ENCODE measurements at regions not wholly inside any gene's neighbourhood (a gene's known extent, or its start where the extent isn't known, plus 50 kb on each side); places are given as distances from the start of the nearest gene placed in this dataset.
"Not testable (repeated sequence)": the region's sequence is repeated elsewhere in the genome, so short reads cannot be mapped to it uniquely, and the experiment has no call there.

DNA sequence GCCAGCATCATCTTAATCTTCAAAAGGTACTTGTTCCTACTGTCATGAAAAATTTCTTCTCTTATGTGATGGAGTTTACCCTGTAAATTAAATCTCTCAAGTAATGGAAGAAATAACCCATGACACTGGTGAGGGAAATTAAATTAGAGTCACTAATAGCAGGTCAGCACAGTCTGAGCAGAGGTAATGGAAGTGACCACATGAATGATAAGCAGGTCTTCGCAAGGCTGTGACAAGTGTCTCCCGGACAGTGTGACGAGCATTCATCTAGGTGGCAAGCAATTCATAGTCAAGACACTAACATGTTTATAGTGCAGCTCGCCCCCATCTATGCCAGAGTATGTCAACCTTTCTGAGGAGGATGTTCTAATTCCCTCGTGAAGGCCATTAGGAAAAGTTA is 249.2 kb downstream of the FRK start:
- no peak for DNase-seq (ENCODE audit: low read depth in 2 of 2)

DNA sequence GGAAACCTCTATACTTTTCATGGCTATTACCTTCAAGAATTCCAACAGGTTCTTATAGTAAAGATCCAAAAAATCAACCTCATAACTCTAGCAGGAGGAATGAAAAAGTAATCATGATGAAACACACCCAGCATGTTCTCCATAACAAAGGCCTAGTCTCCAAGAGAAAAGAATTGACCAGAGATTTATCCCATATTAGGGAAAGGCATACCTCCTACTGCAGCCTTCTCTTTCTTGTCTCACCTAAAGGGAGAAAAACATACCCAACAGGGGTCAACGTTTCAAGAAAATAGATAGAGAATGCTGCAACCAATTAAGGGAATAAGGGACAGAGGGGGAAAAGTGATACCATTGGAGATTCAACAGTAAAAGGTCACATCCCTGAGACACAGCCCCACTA is 262.5 kb downstream of the FRK start:
- DNase-seq (ENCODE audit: low read depth in 2 of 2) = no peak

DNA sequence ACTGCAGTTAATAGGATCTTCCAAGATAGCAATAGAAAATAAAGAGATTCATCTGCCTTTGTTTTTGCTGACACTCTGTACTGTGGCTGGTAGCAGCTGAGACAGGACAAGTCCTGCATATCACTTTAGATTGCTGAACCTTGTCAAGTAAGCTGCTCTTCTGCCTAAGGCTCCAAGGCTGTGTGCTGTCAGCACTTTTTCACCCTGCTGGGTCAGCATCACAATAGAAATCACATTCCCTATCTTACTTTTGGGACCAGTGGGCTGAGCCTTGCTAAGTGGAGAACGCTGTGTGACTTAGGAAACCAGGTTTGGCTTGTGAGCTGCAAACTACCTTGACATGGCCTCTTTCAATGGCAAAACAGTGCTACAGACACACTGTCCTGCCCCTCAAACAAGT is 263.9 kb downstream of the FRK start:
- DNase-seq (ENCODE audit: low read depth in 2 of 2) = no peak

DNA sequence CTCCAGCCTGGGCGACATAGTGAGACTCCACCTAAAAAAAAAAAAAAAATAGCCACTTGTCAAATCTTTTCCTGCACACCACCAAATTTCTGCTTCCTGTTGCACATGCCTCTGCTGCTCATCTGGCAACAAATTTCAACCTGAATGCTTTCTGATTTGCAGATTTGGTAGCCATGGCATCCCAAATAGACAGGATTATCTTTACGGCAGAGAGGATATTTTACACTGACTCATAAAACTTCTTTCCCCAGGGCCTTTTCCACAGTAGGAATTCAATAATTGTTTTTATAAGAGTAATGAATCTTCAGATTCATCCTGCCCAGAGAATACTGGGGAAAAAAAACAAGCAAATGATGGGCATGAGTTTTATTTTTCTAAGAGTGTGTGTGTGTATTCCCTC is 264.6 kb downstream of the FRK start:
- DNase-seq (ENCODE audit: low read depth in 2 of 2) = no peak

DNA sequence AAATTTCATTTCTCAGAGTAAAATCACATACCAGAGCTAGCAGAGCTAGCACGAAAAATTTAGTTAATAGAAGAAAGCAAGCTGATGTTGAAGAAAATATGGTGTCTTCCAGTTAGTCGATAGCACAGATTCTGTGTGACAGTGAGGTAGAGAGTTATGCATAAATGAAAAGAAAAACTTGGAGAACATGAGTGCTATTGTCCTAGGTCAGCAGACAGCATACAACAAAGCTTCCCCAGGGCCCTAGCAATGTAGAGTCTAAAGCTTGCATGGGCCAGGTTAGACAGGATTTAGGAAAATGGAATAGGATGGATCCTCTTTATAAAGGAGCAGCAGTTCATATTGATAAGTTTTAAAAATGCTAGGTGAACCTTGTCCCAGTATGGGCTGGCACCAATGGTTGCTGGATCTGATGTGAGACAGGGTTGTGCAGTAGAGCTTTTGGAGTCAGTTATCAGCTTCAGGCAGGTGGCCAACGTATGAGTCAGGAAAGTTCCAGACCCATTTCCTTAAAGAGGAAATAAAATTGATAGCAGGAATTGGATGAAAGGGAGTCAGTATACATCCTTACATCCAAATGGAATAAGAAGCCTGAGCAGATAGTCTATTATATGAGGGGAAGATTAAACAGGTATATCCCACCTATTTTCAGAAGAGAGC is 277.2 kb downstream of the FRK start:
- DNase-seq (ENCODE audit: low read depth in 2 of 2) = no peak

DNA sequence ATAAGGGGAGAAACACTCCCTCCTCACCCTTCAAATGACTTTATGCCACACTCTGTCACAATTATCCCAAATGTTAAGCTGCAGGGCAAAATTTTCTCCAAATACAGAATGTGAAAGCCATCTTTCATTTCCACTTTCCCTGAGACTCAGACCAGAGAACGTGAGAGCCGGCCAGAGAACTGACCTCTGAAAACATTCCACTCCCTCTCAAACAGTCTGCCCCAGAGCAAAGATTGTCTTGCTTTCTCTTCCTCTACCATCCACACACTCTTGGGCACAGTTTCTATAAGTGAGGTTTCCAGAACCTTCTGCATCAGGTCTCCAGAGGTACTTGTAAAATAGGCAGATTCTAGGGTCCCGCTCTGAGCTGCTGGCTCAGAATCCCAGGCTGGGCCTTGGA is 278.1 kb downstream of the FRK start:
- no peak for DNase-seq (ENCODE audit: low read depth in 2 of 2)

DNA sequence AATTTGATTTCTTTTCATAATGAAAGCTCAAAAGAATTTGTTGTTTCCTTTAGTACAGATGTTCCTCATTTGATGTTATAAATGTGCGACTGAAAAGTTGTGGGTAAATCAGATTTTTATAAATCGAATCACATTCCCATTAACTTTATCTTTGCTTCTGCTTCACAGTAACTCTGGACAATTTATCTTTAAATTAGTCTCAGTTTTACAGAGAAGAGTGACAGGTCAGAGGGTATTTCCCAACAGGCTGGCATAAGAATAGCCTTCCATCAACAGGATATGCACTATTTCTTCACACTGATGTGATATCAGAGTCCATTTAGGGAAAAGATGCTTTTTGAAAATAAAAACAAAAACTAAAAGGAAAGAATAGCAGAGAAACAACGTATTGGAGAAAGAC is 286.9 kb downstream of the FRK start:
- no peak for DNase-seq (ENCODE audit: low read depth in 2 of 2)

DNA sequence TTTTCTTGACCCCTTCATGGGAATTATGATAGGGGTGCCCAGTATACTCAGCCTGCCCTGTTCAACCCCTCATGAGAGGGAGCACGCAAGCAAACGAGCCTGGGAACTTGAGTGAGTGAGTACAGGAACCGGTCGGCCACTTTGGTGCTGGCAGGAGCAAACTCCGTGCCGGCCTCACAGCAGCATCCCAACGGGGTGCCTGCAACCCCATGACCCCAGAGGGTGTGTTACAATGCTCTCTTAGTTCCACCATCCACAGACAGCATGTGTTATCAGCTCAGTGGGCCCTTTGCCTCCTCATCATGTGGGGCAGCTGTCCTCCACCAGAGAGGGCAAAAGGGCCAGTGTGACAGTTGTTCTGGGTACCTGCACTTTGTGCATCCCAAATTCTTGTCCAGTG is 289.8 kb downstream of the FRK start:
- no peak for DNase-seq (ENCODE audit: low read depth in 2 of 2)

DNA sequence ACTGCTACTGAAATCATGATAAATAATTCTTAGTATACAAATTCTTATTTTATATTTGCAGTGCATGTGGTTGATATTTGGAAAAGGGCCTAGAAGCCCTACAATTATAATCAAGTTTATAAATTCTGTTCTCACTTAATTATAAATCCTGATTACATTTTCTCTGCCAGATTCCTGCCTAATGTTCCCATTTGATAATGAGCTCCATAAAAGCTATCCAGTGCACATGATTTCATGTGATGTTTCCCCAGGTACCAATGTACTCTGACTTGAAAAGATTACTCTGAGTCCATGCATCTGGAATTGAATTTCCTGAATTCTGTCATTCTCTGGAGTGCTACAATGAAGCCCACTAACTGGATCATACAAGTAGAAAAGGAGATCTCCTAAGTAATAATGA is 292.2 kb downstream of the FRK start:
- no peak for DNase-seq (ENCODE audit: low read depth in 2 of 2)

DNA sequence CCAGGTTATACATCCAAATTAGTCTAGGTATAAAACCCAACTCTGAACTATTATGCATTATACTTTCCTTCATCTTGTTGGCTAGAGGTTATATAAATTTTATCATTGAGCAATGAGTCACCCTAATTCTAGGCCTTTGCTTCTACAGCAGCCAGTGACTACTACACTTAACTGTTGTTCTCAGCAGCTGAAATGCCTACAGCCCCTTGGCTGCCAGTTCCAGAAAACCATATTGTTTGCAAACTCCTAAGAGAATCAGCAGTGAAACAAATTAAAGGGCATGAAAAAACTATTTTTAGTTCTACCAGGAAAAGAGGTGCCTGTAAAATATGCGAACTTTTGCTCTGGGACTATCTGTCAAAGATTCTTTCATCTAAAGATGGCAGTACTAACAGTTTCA is 292.8 kb downstream of the FRK start:
- DNase-seq (ENCODE audit: low read depth in 2 of 2) = no peak

DNA sequence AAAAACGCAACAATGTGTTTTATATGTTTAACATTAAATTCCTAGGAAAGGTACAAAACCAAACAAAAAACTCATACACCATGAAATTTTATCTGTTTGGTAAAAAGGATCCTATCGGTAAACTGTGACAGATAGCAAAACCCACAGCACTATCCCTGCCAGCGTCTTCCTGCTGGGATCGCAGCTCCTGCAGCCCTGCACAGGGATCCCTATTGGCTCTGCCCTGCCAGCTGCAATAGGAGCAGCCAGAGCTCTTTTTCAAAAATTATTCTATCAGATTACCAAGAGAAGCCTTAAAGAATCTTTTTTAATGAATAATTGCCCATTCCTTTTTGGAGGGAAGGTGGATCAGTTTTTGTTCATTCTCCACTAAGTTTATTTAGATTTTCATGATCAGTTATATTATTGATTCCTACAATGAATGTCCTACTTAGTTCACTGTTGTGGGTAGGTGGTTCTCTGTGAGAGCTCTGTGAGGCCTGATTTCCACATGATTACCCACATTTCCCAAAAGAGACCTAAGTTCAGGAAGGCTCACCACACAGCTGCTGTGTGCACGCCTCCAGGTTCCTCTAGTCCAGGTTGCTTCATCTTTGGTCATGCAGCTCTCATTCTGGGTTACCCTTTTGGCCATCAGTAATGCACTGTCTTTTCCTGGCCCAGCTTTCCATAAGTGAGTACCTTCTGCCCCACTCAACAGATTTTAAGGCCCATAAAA is 293.8 kb downstream of the FRK start:
- no peak for DNase-seq (ENCODE audit: low read depth in 2 of 2)

DNA sequence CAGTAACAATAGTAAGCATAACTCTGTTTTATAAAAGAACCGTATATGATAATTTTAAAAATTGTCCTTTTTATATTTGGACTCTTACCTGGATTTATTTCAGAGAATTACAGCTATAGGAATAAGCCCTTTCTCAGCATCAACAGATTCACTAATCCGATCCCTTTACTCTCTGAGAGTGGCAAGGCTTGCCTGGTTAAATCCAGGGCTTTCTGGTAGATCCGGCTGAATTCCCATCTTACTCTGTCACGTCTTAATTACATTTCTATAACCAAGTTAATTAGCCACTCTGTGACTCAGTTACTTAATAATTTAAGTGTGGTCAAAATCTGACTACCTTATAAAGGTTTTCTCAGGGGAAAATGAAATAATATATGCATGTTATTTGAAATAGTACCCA is 294.7 kb downstream of the FRK start:
- DNase-seq (ENCODE audit: low read depth in 2 of 2) = no peak

DNA sequence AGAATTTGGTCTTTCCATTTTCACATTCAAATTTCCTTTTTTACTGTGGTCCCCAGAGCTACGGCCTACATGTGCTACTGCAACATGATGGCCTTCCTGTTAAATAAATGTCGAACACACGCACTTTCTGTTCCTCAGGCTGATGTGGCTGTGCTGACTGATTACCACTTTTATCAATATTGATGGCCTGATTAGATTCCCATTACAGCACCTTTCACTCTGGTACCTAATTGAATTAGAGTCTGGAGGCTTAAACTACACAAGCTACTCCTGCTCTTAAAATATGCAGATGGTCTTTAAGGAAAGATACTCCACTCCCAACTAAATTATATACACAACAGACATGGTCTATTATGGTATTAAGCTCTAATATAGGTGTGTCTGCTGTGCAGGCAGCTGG is 301.6 kb downstream of the FRK start:
- DNase-seq (ENCODE audit: low read depth in 2 of 2) = no peak

DNA sequence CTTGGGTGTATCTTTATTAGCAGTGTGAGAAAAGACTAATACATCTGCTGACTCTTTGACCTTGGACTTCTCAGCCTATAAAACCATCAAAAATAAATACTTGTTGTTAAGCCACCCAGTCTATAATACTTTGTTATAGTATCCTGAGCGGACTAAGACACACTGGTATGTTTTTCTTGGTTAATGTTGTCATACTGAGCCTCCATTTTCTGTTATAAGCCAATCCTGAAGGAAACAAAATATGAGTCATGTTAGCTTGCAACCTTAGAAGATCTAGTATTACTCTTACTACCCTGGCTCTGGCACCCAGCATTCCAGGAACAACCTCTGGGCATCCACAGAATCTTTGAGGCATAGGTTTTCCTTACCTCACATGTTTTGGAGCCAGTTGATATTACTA is 307.2 kb downstream of the FRK start:
- no peak for DNase-seq (ENCODE audit: low read depth in 2 of 2)

DNA sequence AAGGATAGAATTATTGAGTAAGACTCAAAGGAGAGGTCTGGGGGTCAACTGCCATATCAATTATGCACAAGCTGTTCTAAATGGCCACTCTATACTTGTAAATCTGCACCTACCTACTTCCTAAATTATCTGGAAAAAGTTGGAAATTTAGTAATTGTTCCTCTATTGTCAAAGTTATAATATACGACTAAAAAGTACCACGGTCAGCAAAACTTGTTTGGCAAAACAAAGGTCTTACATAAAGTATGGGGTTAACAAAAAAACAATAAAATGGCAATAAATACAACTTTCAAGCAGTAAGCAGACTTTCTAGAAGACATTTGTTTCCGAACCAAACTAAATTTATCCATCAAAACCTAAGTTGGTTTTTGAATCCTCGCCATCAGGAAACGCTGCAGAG is 309.7 kb downstream of the FRK start:
- DNase-seq (ENCODE audit: low read depth in 2 of 2) = no peak

DNA sequence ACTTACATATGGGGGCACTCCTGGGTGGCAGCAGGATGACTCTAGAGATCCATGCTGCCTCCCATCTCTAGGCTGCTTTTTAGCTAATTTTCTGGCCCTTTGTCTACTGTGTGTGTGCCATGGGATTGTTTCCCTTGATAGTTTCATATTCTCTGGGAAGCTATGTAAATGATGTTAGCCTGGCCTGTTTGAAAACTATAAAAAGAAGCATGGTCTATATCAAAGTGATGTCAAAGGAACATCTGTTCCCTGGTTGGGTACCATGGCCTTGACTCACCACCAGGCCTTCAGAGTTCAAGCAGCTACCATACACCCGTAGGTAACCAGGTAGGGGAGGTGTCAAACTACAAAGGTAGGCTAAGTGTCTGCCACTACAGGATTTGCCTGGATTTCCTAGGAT is 310.4 kb downstream of the FRK start:
- no peak for DNase-seq (ENCODE audit: low read depth in 2 of 2)

DNA sequence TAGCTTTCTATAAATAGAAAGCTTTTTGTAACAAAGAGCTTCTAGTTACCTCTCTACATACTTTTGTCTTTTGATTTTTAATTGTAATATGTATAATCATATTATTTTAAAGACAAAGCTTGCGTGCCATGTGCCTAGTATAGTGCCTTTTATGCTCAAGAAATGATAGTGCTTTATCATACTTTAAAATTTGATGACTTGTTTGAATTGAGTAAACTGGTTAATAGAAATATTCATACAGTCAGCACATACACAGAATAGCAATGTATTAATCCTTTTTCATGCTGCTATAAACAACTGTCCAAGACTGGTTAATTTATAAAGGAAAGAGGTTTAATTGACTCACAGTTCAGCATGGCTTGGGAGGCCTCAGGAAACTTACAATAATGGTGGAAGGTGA is 313.0 kb downstream of the FRK start:
- no peak for DNase-seq (ENCODE audit: low read depth in 2 of 2)

DNA sequence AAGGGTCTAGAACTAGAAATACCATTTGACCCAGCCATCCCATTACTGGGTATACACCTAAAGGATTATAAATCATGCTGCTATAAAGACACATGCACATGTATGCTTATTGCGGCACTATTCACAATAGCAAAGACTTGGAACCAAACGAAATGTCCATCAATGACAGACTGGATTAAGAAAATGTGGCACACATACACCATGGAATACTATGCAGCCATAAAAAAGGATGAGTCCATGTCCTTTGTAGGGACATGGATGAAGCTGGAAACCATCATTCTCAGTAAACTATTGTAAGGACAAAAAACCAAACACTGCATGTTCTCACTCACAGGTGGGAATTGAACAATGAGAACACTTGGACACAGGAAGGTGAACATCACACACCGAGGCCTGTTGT is 314.1 kb downstream of the FRK start:
- DNase-seq (ENCODE audit: low read depth in 2 of 2) = not testable (repeated sequence)

DNA sequence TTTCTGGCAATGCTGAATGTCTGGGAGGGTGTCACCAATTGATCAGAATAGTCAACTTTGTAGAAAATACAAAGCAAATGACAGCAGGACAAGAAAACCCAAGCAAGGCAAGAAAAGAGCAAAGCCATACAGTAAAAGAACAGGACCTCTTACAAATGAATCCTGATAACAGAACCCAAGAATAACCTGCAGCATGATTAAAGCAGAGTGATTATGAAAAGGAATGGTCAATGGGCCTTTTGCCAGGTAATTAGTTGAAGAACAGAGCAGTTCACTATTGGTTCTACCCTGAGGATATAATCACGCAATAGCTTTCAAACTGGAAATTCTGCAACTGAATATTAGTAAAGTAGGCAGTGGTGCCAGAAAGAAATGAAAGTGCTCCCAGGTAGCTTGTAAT is 319.8 kb downstream of the FRK start:
- DNase-seq (ENCODE audit: low read depth in 2 of 2) = no peak

DNA sequence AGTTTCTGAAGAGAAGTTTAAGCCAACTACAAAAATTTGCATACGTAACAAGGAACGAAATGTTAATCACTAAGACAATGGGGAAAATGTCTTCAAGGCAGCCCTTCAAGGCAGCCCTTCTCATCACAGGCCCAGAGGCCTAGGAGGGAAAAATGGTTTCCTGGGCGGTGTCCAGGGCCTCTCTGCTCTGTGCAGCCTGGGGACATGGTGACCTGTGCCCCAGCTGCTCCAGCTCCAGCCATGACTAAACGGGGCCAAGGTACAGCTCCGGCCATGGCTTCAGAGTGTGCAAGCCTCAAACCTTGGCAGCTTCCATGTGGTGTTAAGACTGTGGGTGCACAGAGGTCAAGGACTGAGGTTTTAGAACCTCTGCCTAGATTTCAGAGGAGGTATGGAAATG is 325.1 kb downstream of the FRK start:
- DNase-seq (ENCODE audit: low read depth in 2 of 2) = no peak

DNA sequence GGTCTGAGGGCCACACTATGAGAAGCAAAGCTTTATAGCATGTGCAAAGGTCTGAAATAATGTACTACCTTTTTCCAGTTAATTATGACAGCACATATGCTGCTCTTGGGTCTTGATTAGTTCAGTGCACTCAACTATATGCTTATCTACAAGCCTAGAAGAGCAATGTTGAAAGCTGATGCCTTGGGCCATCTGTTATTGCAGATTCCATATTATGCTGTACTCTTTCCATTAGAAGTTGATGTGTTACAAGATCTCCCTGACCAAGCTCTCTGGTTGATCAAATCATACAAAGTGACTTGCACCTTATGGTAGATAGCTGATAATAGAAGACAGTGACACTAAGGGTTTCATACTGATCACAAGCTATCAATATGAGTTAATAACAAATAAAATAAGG is 327.3 kb downstream of the FRK start:
- no peak for DNase-seq (ENCODE audit: low read depth in 2 of 2)

DNA sequence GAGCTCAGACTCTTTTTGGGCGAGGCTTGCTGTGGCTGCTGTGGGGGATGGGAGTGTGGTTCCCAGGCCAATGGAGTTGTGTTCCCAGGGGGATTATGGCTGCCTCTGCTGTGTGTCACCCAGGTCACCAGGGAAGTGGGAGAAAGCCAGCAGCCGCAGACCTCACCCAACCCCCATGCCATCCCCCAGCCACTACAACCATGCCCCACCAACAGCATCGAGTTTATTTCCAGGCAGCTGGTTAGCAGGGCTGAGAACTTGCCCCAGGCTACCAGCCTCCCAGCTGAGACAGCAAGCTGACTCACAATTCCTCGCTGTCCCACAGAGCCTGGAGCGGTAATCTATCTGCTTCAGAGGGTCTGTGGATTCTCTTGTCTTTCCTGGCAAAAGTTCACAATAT is 331.7 kb downstream of the FRK start:
- DNase-seq (ENCODE audit: low read depth in 2 of 2) = no peak

DNA sequence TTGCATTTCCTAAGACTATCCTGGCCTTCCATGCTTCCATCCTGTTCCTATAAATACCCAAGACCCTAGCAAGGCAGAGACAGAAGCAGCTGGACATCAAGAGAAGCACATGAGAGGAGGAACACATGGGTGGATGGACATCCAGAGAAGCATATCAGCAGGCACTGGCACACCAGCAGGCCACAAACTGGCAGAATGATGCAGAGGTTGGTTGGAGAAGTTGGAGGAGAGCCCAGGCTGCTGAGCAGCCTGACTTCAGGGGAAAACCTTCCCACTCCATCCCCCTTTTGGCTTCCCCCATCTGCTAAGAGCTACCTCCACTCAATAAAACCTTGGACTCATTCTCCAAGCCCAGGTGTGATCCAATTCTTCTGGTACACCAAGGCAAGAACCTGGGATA is 332.5 kb downstream of the FRK start:
- no peak for DNase-seq (ENCODE audit: low read depth in 2 of 2)

DNA sequence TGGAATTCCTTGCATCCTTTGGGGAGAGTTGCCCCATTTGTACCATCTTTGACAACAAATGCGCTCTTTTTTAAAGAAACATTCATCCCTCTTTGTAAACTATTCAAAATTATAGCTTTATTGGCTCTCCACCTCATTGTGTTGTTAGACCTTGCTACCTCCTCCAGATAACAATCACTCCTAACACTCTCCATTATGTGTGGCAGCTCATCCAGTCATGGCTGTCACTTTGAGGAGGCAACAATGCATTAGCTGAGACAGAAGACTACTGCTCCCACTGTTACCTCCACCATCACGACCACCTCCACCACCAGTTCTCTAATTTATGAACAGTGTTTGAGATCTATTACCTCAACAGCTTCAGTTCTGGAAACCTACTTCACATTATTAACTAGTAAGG is 339.1 kb downstream of the FRK start:
- no peak for DNase-seq (ENCODE audit: low read depth in 2 of 2)

All from stimulated activated CD8-positive, alpha-beta memory T cell treated with anti-CD3 and anti-CD28 coated beads, Interleukin-2, amount 100 ng/mL, for 48 hours (primary cell).